B cell (primary cell): ENCODE measurements at regions not wholly inside any gene's neighbourhood (a gene's known extent, or its start where the extent isn't known, plus 50 kb on each side); places are given as distances from the start of the nearest gene placed in this dataset.

Source experiments
- ATAC-seq: fragments of 200-7000 bp; cut with Tn5 transposase; one replicate; pipeline ENCODE4 v1.10.0; 2021; ENCODE audit warnings: low read depth, mild to moderate bottlenecking, moderate number of reproducible peaks, moderate library complexity
- CTCF ChIA-PET: fragments of 350-600 bp; sonication (Branson Sonifier 250); formaldehyde crosslinking; loops from one replicate; lab custom pipeline; 2021; ENCODE audit warnings: antibody characterized with exemption, inconsistent platforms; lab: Charles Lee
- POLR2A ChIA-PET: fragments of 350-600 bp; sonication (Branson Sonifier 250); formaldehyde crosslinking; loops from one replicate; lab custom pipeline; 2021; ENCODE audit warnings: antibody characterized with exemption; lab: Charles Lee
- DNase-seq: peaks from one replicate; pipeline ENCODE4 v3.0.0; 2013
- H2AFZ ChIP-seq: 2 replicates; pipeline ENCODE4 v1.6.1; 2012; ENCODE audit warnings: mild to moderate bottlenecking, low read depth, low read length; ENCODE audit not compliant: insufficient read depth, poor library complexity, severe bottlenecking
- H3K27ac ChIP-seq, 2 donors: 1 replicate in 1 of 2; 2 replicates in 1 of 2; pipeline ENCODE4 v1.5.1; 2012 to 2013; ENCODE audit warnings: low read length in 2 of 2, mild to moderate bottlenecking in 2 of 2, moderate library complexity in 1 of 2
- H3K27me3 ChIP-seq, 4 experiments: fragments of 200-600 bp in 1 of 4; sonication (generic) in 1 of 4; replicated peaks in 1 of 4; 1 replicate in 2 of 4; 2 replicates in 2 of 4; pipeline versions ENCODE4 v1.6.1 to v1.7.0; 2013 to 2016; ENCODE audit warnings: low read length in 3 of 4, mild to moderate bottlenecking in 2 of 4, mixed read lengths in 1 of 4, moderate library complexity in 1 of 4; ENCODE audit not compliant: insufficient read depth in 4 of 4, control insufficient read depth in 3 of 4; ENCODE audit errors: control extremely low read depth in 1 of 4
- H3K36me3 ChIP-seq, 2 experiments: replicated peaks in 1 of 2; 1 replicate in 1 of 2; 2 replicates in 1 of 2; pipeline versions ENCODE4 v1.6.1 to v1.7.1; 2013; ENCODE audit warnings: low read length in 1 of 2; ENCODE audit not compliant: insufficient read depth in 2 of 2, control insufficient read depth in 1 of 2; ENCODE audit errors: control extremely low read depth in 1 of 2, extremely low read depth in 1 of 2
- H3K4me1 ChIP-seq, 2 donors: fragments of 200-600 bp in 1 of 2; sonication (generic) in 1 of 2; 1 replicate in 1 of 2; 2 replicates in 1 of 2; pipeline versions ENCODE4 v1.5.1 to v1.6.1; 2013 to 2017; ENCODE audit warnings: low read length in 2 of 2; ENCODE audit not compliant: control insufficient read depth in 2 of 2, insufficient read depth in 2 of 2
- H3K4me2 ChIP-seq: replicated peaks from 2 replicates; pipeline ENCODE3; 2012; ENCODE audit warnings: mild to moderate bottlenecking, low read depth, low read length; ENCODE audit not compliant: poor library complexity, severe bottlenecking
- H3K4me3 ChIP-seq, 5 experiments: fragments of 200-600 bp in 1 of 5; sonication (generic) in 1 of 5; 1 replicate in 3 of 5; 2 replicates in 2 of 5; pipeline versions ENCODE4 v1.5.1 to v1.7.0; 2011 to 2016; ENCODE audit warnings: low read length in 4 of 5, mild to moderate bottlenecking in 4 of 5, low read depth in 2 of 5, control low read depth in 1 of 5, moderate library complexity in 1 of 5; ENCODE audit not compliant: insufficient read depth in 1 of 5; ENCODE audit errors: control extremely low read depth in 1 of 5, extremely low read depth in 1 of 5
- H3K79me2 ChIP-seq: fragments of 200-600 bp; sonication (generic); one replicate; pipeline ENCODE4 v1.6.0; 2016; ENCODE audit warnings: low read length; ENCODE audit not compliant: control insufficient read depth, insufficient read depth
- H3K9ac ChIP-seq: fragments of 200-600 bp; sonication (generic); 2 replicates; pipeline ENCODE4 v1.6.1; 2017; ENCODE audit warnings: mild to moderate bottlenecking, low read length, moderate library complexity
- H3K9me3 ChIP-seq, 3 donors: one replicate each; pipeline versions ENCODE4 v1.6.1 to v1.7.1; 2013; ENCODE audit warnings: low read length in 2 of 3; ENCODE audit not compliant: control insufficient read depth in 2 of 3, insufficient read depth in 1 of 3; ENCODE audit errors: control extremely low read depth in 1 of 3
- H4K20me1 ChIP-seq: 2 replicates; pipeline ENCODE4 v1.6.0; 2012; ENCODE audit warnings: mild to moderate bottlenecking, low read length; ENCODE audit not compliant: insufficient read depth, control insufficient read depth, poor library complexity, severe bottlenecking
- H3K27ac Mint-ChIP-seq: one replicate; pipeline ENCODE4 v1.8.0; 2021; ENCODE audit warnings: mixed read lengths
- H3K27me3 Mint-ChIP-seq: one replicate; pipeline ENCODE4 v1.8.0; 2021; ENCODE audit warnings: mixed read lengths
- H3K4me1 Mint-ChIP-seq: one replicate; pipeline ENCODE4 v1.8.0; 2021; ENCODE audit warnings: mixed read lengths
- H3K4me3 Mint-ChIP-seq: one replicate; pipeline ENCODE4 v1.8.0; 2021; ENCODE audit warnings: mixed read lengths
- H3K9me3 Mint-ChIP-seq: one replicate; pipeline ENCODE4 v1.8.0; 2022; ENCODE audit warnings: mixed read lengths; ENCODE audit not compliant: insufficient read depth
- CTCF ChIP-seq: fragments of 200-600 bp; IDR thresholded peaks from one replicate; pipeline ENCODE4 v1.8.0; 2022; ENCODE audit warnings: antibody characterized with exemption, mild to moderate bottlenecking
- EZH2 ChIP-seq: IDR thresholded peaks from 2 replicates; pipeline ENCODE4 v1.6.1; 2012; ENCODE audit warnings: borderline replicate concordance, low read depth, mild to moderate bottlenecking, moderate library complexity, low read length; ENCODE audit not compliant: insufficient read depth, poor library complexity, severe bottlenecking
- WGBS: methylation state at CpG from one replicate; pipeline ENCODE4 v1.1.5; 2013; ENCODE audit warnings: missing lambda C conversion rate; ENCODE audit not compliant: insufficient coverage; 5-methylcytosine and 5-hydroxymethylcytosine counted together
- intact Hi-C: fragments of 100-400 bp; cut with micrococcal nuclease; formaldehyde crosslinking; loops from one replicate; pipeline ENCODE4 v1.10.0; 2022

- ChIA-PET POLR2A (no interaction called here), CTCF (interaction anchor here (0.8 kb wide), 1 partner anchor 20 kb away, joined by 3 read pairs; no protein-coding TSS in a partner anchor)
- no peak overlapping the region for H3K4me2 ChIP-seq
- H3K27me3 ChIP-seq = no peaks in the 10 kb centered on the region
- H3K9me3 ChIP-seq = no peaks in the 10 kb centered on the region
- Mint-ChIP-seq H3K27ac (no peak overlapping the region), H3K4me3 (no peak overlapping the region), H3K27me3 (no peaks in the 10 kb centered on the region), H3K9me3 (no peaks in the 10 kb centered on the region), H3K4me1 (no peaks in the 10 kb centered on the region)
- no peaks in the 10 kb centered on the region for H3K79me2 ChIP-seq
- H3K27ac ChIP-seq = no peak overlapping the region
- no peak overlapping the region for H3K9ac ChIP-seq
- ATAC-seq = no peak
- WGBS = 72% methylated on average over 2 of the region's 2 CpGs
- intact Hi-C loops = no loop called here
- no peak for DNase-seq
- no peak overlapping the region for H2AFZ ChIP-seq
- no peaks in the 10 kb centered on the region for H3K4me1 ChIP-seq
- H3K36me3 ChIP-seq = no peaks in the 10 kb centered on the region
- TF ChIP-seq CTCF (no peak), EZH2 (no peak)
- no peaks in the 10 kb centered on the region for H4K20me1 ChIP-seq
- H3K4me3 ChIP-seq = no peak overlapping the region
Observed at GRCh38 chr11:30107899-30108298, 91.1 kb upstream of the KCNA4 start.

- Histone ChIP-seq H3K79me2 (no peaks in the 10 kb centered on the region), H3K36me3 (no peaks in the 10 kb centered on the region), H3K4me1 (no peaks in the 10 kb centered on the region), H3K9me3 (no peaks in the 10 kb centered on the region), H3K27me3 (no peaks in the 10 kb centered on the region), H3K4me2 (no peak overlapping the region), H3K27ac (no peak overlapping the region), H3K4me3 (no peak overlapping the region), H3K9ac (no peak overlapping the region), H2AFZ (no peak overlapping the region), H4K20me1 (no peaks in the 10 kb centered on the region)
- WGBS = 92% methylated on average over 2 of the region's 4 CpGs
- Mint-ChIP-seq H3K27me3 (no peaks in the 10 kb centered on the region), H3K27ac (no peak overlapping the region), H3K4me1 (no peaks in the 10 kb centered on the region), H3K4me3 (no peak overlapping the region), H3K9me3 (no peaks in the 10 kb centered on the region)
- POLR2A ChIA-PET = no interaction called here
- no peak for ATAC-seq
- no peak for TF ChIP-seq CTCF
- no peak for TF ChIP-seq EZH2
- CTCF ChIA-PET = no interaction called here
- intact Hi-C loops = no loop called here
- DNase-seq = no peak
Observed at GRCh38 chr11:30109774-30110173, 92.9 kb upstream of the KCNA4 start.
